Natural killer cell (primary cell): ENCODE measurements at regions not wholly inside any gene's neighbourhood (a gene's known extent, or its start where the extent isn't known, plus 50 kb on each side); places are given as distances from the start of the nearest gene placed in this dataset.

ENCODE experiments used
- ATAC-seq, 3 donors: fragments of 150-1000 bp in 2 of 3; fragments of 200-7000 bp in 1 of 3; cut with Tn5 transposase; 1 replicate in 1 of 3; 2 replicates in 2 of 3; pipeline ENCODE4 v1.10.0; 2021; ENCODE audit warnings: mild to moderate bottlenecking in 2 of 3, moderate library complexity in 2 of 3
- DNase-seq, 2 donors: peaks; one replicate each; pipeline versions ENCODE4 v3.0.0 to v3.0.0-alpha.2; 2013 to 2021; ENCODE audit warnings: mixed read lengths in 1 of 2
- H3K27ac ChIP-seq: one replicate; pipeline ENCODE4 v1.5.1; 2013; ENCODE audit warnings: mild to moderate bottlenecking, low read length
- H3K27me3 ChIP-seq: one replicate; pipeline ENCODE4 v1.6.1; 2013; ENCODE audit warnings: low read length; ENCODE audit not compliant: control insufficient read depth, insufficient read depth
- H3K36me3 ChIP-seq: one replicate; pipeline ENCODE4 v1.6.1; 2013; ENCODE audit warnings: low read length; ENCODE audit not compliant: control insufficient read depth, insufficient read depth
- H3K4me1 ChIP-seq: one replicate; pipeline ENCODE4 v1.6.1; 2013; ENCODE audit warnings: low read length; ENCODE audit not compliant: control insufficient read depth, insufficient read depth
- H3K4me3 ChIP-seq: one replicate; pipeline ENCODE4 v1.5.1; 2013; ENCODE audit warnings: low read length
- H3K9me3 ChIP-seq: one replicate; pipeline ENCODE4 v1.6.1; 2013; ENCODE audit warnings: low read length; ENCODE audit not compliant: control insufficient read depth, insufficient read depth
- H3K27ac Mint-ChIP-seq, 2 donors: one replicate each; pipeline ENCODE4 v1.8.0; 2022; ENCODE audit warnings: mild to moderate bottlenecking in 2 of 2, mixed read lengths in 2 of 2, moderate library complexity in 1 of 2
- H3K27me3 Mint-ChIP-seq, 2 donors: one replicate each; pipeline ENCODE4 v1.8.0; 2022; ENCODE audit warnings: low read depth in 2 of 2, mixed read lengths in 2 of 2
- H3K36me3 Mint-ChIP-seq: one replicate; pipeline ENCODE4 v1.8.0; 2022; ENCODE audit warnings: mixed read lengths
- H3K4me1 Mint-ChIP-seq, 2 donors: one replicate each; pipeline ENCODE4 v1.8.0; 2022; ENCODE audit warnings: mixed read lengths in 2 of 2
- H3K4me3 Mint-ChIP-seq: one replicate; pipeline ENCODE4 v1.8.0; 2022; ENCODE audit warnings: mild to moderate bottlenecking, moderate library complexity, mixed read lengths
- H3K9me3 Mint-ChIP-seq, 2 donors: one replicate each; pipeline ENCODE4 v1.8.0; 2022; ENCODE audit warnings: mixed read lengths in 2 of 2
- WGBS: methylation state at CpG from one replicate; pipeline ENCODE4 v1.1.7; 2013; ENCODE audit warnings: missing lambda C conversion rate; ENCODE audit not compliant: insufficient coverage; 5-methylcytosine and 5-hydroxymethylcytosine counted together
- intact Hi-C: fragments of 100-400 bp; cut with micrococcal nuclease; formaldehyde crosslinking; loops from one replicate; pipeline ENCODE4 v1.14.2; 2022
- TF ChIP-seq, protein P1 (sequence below): fragments of 200-600 bp; IDR thresholded peaks from one replicate; pipeline ENCODE4 v1.8.0; 2022; ENCODE audit warnings: antibody characterized with exemption

DNA sequence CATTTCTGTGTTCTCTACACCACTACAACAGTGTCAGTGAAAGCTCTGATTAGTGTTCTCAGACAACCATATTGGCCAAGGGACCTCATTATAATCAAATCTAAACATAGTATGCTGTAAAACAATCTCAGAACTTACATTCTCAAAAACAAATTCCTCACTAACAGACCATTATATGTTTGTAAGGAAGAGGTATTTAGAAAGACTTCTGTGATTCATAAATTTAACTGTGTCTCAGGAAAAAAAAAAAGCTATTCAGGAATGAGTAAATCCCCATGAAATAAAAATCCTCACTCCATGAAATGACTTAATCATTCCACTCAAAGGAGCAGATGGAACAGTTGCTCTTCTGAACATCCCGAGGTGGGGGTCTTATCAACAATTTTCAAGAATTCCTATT, 413.0 kb downstream of the CDH2 start:
- intact Hi-C loops, result no loop called here
- Histone ChIP-seq H3K27me3 (no peaks in the 10 kb centered on the region), H3K27ac (no peak overlapping the region), H3K4me1 (no peaks in the 10 kb centered on the region), H3K4me3 (no peak overlapping the region), H3K9me3 (no peaks in the 10 kb centered on the region), H3K36me3 (no peaks in the 10 kb centered on the region)
- no peak overlapping the region for H3K4me3 Mint-ChIP-seq
- 69% methylated on average over 1 of the region's 1 CpG for WGBS
- ATAC-seq (no peak), DNase-seq (no peak)
- H3K4me1 Mint-ChIP-seq, result no peaks in the 10 kb centered on the region
- no peaks in the 10 kb centered on the region for H3K36me3 Mint-ChIP-seq
- H3K27ac Mint-ChIP-seq, result no peak overlapping the region
- TF ChIP-seq, protein P1, sequence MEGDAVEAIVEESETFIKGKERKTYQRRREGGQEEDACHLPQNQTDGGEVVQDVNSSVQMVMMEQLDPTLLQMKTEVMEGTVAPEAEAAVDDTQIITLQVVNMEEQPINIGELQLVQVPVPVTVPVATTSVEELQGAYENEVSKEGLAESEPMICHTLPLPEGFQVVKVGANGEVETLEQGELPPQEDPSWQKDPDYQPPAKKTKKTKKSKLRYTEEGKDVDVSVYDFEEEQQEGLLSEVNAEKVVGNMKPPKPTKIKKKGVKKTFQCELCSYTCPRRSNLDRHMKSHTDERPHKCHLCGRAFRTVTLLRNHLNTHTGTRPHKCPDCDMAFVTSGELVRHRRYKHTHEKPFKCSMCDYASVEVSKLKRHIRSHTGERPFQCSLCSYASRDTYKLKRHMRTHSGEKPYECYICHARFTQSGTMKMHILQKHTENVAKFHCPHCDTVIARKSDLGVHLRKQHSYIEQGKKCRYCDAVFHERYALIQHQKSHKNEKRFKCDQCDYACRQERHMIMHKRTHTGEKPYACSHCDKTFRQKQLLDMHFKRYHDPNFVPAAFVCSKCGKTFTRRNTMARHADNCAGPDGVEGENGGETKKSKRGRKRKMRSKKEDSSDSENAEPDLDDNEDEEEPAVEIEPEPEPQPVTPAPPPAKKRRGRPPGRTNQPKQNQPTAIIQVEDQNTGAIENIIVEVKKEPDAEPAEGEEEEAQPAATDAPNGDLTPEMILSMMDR, result no peak
- no peaks in the 10 kb centered on the region for H3K27me3 Mint-ChIP-seq
- peaks cover 6% of the 10 kb centered on the region in 2 donors for H3K9me3 Mint-ChIP-seq

DNA sequence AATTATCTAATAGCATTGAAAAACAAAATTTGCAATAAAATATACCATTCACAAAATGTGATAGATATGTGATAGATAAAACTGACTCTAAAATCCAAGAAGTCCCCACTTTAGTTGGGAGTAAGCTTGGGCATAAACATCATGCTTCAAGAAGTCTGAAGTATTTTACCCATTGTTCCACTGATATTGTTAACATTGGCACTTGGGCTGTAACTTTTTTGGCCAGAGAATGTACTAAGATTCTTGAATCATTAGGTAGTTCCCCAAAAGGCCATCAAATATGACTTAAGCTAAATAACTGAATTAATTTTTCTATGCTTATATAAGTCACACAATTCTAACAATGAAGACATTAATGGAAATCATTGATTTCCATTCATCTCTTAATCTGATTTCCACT, 413.6 kb downstream of the CDH2 start:
- Histone ChIP-seq H3K27ac (no peak overlapping the region), H3K4me1 (no peaks in the 10 kb centered on the region), H3K4me3 (no peak overlapping the region), H3K27me3 (no peaks in the 10 kb centered on the region), H3K9me3 (no peaks in the 10 kb centered on the region), H3K36me3 (no peaks in the 10 kb centered on the region)
- no peak overlapping the region for H3K4me3 Mint-ChIP-seq
- DNase-seq, result no peak
- H3K36me3 Mint-ChIP-seq, result no peaks in the 10 kb centered on the region
- TF ChIP-seq, protein P1, result no peak
- no peak for ATAC-seq
- peaks cover 6% of the 10 kb centered on the region in 2 donors for H3K9me3 Mint-ChIP-seq
- no peaks in the 10 kb centered on the region for H3K4me1 Mint-ChIP-seq
- no peaks in the 10 kb centered on the region for H3K27me3 Mint-ChIP-seq
- no peak overlapping the region for H3K27ac Mint-ChIP-seq
- intact Hi-C loops, result no loop called here

DNA sequence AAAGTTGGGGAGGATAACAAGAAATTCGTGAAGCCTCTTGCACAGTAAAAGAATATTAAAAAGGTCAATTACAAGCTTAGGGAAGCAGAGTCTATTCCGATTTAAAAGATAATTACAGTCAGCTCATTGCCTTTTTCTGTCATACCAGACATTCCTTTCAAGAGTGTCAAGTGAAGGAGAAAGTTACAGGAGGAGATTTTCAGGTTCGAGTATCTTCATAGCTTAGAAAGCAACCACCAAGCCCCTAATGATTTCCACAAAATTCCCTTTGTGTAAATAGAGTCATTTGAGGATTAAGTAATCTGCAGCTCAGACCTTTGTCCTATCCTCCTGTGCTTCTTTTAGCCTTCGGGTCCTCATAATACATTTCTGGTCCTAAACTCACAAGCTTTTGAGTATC, 414.9 kb downstream of the CDH2 start:
- Histone ChIP-seq H3K27me3 (no peaks in the 10 kb centered on the region), H3K36me3 (no peaks in the 10 kb centered on the region), H3K4me1 (no peaks in the 10 kb centered on the region), H3K4me3 (no peak overlapping the region), H3K9me3 (no peaks in the 10 kb centered on the region), H3K27ac (no peak overlapping the region)
- Mint-ChIP-seq H3K36me3 (no peaks in the 10 kb centered on the region), H3K4me3 (no peak overlapping the region), H3K27me3 (no peaks in the 10 kb centered on the region), H3K4me1 (no peaks in the 10 kb centered on the region), H3K9me3 (peaks cover 3 to 4% of the 10 kb centered on the region in 2 donors), H3K27ac (no peak overlapping the region)
- intact Hi-C loops, result no loop called here
- WGBS, result 70% methylated on average over 2 of the region's 4 CpGs
- TF ChIP-seq, protein P1, result no peak
- ATAC-seq (no peak), DNase-seq (no peak)

DNA sequence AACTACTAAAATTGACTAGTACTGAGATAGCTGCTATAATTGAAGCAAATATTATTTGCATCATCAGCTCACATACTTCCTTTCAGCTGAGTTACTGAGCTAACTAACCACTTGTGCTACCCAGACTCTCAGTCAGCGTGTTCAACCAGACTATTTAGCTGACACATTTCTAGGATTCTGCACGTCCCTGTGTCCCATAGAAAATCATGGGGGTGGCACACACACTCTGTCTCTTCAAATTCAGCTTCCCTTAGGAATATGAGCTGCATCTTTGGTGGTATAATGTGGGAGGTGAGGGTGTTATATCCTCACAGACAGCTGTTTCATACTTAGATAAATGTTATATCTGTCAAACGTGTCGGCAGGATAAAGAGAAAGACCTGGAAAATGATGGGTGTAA, 424.0 kb downstream of the CDH2 start:
- Mint-ChIP-seq H3K27me3 (no peaks in the 10 kb centered on the region), H3K36me3 (no peaks in the 10 kb centered on the region), H3K27ac (no peak overlapping the region), H3K9me3 (peaks cover 2 to 5% of the 10 kb centered on the region in 2 donors), H3K4me3 (no peak overlapping the region), H3K4me1 (no peaks in the 10 kb centered on the region)
- H3K4me1 ChIP-seq, result no peaks in the 10 kb centered on the region
- no peak overlapping the region for H3K4me3 ChIP-seq
- H3K9me3 ChIP-seq, result no peaks in the 10 kb centered on the region
- intact Hi-C loops, result no loop called here
- no peaks in the 10 kb centered on the region for H3K36me3 ChIP-seq
- TF ChIP-seq, protein P1, result no peak
- no peak for DNase-seq
- H3K27ac ChIP-seq, result no peak overlapping the region
- WGBS, result 86% methylated on average over 4 of the region's 4 CpGs
- ATAC-seq, result no peak
- H3K27me3 ChIP-seq, result no peaks in the 10 kb centered on the region
